ENCODE measurements at regions not wholly inside any gene's neighbourhood (a gene's known extent, or its start where the extent isn't known, plus 50 kb on each side); places are given as distances from the start of the nearest gene placed in this dataset.

DNA sequence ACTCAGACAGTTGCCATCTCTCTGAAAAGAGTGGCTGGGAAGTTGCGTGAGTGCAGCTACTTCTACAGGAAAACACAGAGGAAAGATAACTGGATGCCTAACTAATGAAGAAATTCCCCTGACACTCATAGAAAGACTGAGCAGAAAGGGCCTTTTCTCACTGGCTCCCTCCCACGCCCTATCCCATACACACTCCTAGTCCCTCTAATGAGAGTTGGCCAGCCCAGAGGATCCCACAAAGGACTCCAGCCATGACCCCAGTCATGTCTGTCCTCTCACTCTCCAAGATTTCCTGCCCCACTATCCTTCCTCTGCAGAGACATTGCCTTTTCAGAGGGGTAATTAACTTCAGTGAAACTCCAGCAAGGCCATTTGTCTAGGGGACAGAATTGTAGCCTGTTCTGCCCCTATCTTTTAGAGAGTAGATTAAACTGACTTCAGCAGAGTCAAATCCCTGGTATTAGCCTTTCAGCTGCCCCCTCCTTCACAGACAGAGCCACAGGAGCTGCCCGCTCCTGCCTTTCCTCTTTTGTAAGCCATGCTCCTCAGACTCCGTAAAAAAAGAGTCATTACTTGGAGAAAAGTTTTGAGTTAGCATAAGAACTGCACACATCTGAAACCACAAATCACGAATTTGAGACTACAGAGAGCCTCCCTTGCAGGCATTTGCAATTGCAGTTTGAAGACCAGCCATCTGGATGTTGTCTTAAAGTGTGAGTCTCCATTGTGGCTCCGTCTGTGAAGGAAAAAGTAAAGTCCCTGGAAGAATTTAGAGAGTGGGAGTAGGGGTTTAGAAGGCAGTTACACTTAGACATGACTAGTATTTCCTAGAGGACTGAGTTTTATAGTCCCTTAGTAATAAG lies 129.1 kb upstream of the SEMA6D start:
- Histone ChIP-seq H3K4me1 (ENCODE audit: control extremely low read depth in 1 of 4, control insufficient read depth in 4 of 4, insufficient read depth in 4 of 4, low read length in 3 of 4) (no peaks in the 10 kb centered on the region), H3K36me3 (ENCODE audit: control insufficient read depth in 4 of 4, insufficient read depth in 4 of 4, low read length in 3 of 4) (no peaks in the 10 kb centered on the region), H3K27me3 (replicated peaks in 2 of 5; ENCODE audit: control insufficient read depth in 4 of 5, insufficient read depth in 5 of 5, low read length in 4 of 5) (no peaks in the 10 kb centered on the region), H3K27ac (ENCODE audit: insufficient read depth in 1 of 2, low read depth in 1 of 2, low read length in 2 of 2, poor library complexity in 1 of 2, severe bottlenecking in 2 of 2) (no peak overlapping the region), H3K9me3 (ENCODE audit: control extremely low read depth in 1 of 5, control insufficient read depth in 4 of 5, insufficient read depth in 2 of 5, low read depth in 1 of 5, low read length in 4 of 5) (no peaks in the 10 kb centered on the region), H3K4me3 (ENCODE audit: control insufficient read depth in 1 of 7, extremely low read depth in 1 of 7, insufficient read depth in 4 of 7, low read depth in 2 of 7, low read length in 6 of 7) (no peak overlapping the region)
- 92% methylated on average over 3 of the region's 6 CpGs for WGBS (ENCODE audit: insufficient coverage)
- no peak for DNase-seq
- CTCF ChIA-PET, result no interaction called here
- POLR2A ChIA-PET, result no interaction called here

DNA sequence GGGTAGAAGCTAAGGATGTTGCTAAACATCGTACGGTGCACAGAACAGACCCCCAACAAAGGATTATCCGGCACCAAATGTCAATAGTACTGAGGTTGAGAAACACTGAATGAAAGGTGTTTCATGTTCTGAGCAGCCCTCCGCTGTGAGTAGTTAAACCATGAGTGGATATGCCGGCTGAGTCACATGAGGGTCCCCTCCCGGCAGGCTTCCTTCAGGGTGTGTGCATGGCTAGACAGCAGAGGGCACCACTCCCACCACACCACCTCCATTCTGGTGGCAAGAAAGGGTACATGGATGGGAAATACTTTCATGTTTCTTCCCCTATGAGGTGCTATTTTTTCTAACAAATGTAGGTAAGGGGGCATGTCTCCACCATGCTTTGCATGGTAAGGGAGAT lies 128.3 kb upstream of the SEMA6D start:
- no peaks in the 10 kb centered on the region for H3K9me3 ChIP-seq (ENCODE audit: control extremely low read depth in 1 of 5, control insufficient read depth in 4 of 5, insufficient read depth in 2 of 5, low read depth in 1 of 5, low read length in 4 of 5)
- H3K27me3 ChIP-seq (replicated peaks in 2 of 5; ENCODE audit: control insufficient read depth in 4 of 5, insufficient read depth in 5 of 5, low read length in 4 of 5), result no peaks in the 10 kb centered on the region
- WGBS (ENCODE audit: insufficient coverage), result 89% methylated on average over 3 of the region's 6 CpGs
- ChIA-PET CTCF (no interaction called here), POLR2A (no interaction called here)
- no peak overlapping the region for H3K4me3 ChIP-seq (ENCODE audit: control insufficient read depth in 1 of 7, extremely low read depth in 1 of 7, insufficient read depth in 4 of 7, low read depth in 2 of 7, low read length in 6 of 7)
- peak in 1 of 3 donors; percentile 1 for DNase-seq
- H3K4me1 ChIP-seq (ENCODE audit: control extremely low read depth in 1 of 4, control insufficient read depth in 4 of 4, insufficient read depth in 4 of 4, low read length in 3 of 4), result no peaks in the 10 kb centered on the region
- no peaks in the 10 kb centered on the region for H3K36me3 ChIP-seq (ENCODE audit: control insufficient read depth in 4 of 4, insufficient read depth in 4 of 4, low read length in 3 of 4)
- no peak overlapping the region for H3K27ac ChIP-seq (ENCODE audit: insufficient read depth in 1 of 2, low read depth in 1 of 2, low read length in 2 of 2, poor library complexity in 1 of 2, severe bottlenecking in 2 of 2)

DNA sequence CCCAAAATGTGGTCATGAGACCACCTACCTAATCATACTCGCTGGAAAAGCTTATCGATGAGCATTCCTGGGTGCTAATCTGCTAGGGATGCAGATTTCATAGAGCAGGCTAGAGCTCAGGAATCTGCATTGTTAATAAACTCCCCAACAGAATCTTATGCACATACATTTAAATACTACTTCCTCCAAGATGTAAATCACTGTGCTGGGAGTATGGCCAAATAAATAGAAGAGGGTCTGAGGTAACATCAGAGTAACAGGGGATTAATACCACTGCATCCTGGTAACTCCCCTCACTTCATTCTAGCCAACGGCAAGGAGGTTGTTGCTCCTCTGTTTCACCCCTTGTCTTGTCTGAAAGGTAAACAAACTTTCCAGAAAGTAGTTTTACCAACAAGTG lies 118.3 kb upstream of the SEMA6D start:
- DNase-seq, result no peak
- Histone ChIP-seq H3K4me1 (ENCODE audit: control extremely low read depth in 1 of 4, control insufficient read depth in 4 of 4, insufficient read depth in 4 of 4, low read length in 3 of 4) (no peaks in the 10 kb centered on the region), H3K27ac (ENCODE audit: insufficient read depth in 1 of 2, low read depth in 1 of 2, low read length in 2 of 2, poor library complexity in 1 of 2, severe bottlenecking in 2 of 2) (no peak overlapping the region), H3K9me3 (ENCODE audit: control extremely low read depth in 1 of 5, control insufficient read depth in 4 of 5, insufficient read depth in 2 of 5, low read depth in 1 of 5, low read length in 4 of 5) (peaks cover 0 to 6% (median 0%) of the 10 kb centered on the region in 5 experiments), H3K36me3 (ENCODE audit: control insufficient read depth in 4 of 4, insufficient read depth in 4 of 4, low read length in 3 of 4) (no peaks in the 10 kb centered on the region), H3K27me3 (replicated peaks in 2 of 5; ENCODE audit: control insufficient read depth in 4 of 5, insufficient read depth in 5 of 5, low read length in 4 of 5) (no peaks in the 10 kb centered on the region), H3K4me3 (ENCODE audit: control insufficient read depth in 1 of 7, extremely low read depth in 1 of 7, insufficient read depth in 4 of 7, low read depth in 2 of 7, low read length in 6 of 7) (no peak overlapping the region)
- CTCF ChIA-PET, result no interaction called here
- WGBS (ENCODE audit: insufficient coverage), result no CpG with 5 or more reads among the region's 3 CpGs
- POLR2A ChIA-PET, result no interaction called here

DNA sequence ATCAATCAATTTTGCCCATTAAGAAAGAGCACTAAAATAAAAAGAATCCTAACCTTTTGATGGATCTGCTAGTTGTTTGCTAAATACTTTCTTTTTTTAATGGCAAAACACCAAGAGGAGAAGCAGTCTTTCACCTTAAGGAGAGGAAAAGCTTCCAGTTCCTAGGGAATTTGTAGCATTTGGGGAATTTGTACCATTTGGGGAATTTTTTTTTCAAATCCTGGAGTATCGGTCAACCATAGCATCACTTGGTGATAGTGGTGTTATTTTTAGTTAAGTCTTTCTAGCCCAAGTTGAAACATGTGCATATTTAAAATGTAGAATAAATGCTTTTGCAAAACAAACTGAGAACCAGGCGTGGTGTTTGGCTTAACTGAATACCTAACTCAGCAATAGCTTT lies 117.5 kb upstream of the SEMA6D start:
- ChIA-PET CTCF (no interaction called here), POLR2A (no interaction called here)
- Histone ChIP-seq H3K27ac (ENCODE audit: insufficient read depth in 1 of 2, low read depth in 1 of 2, low read length in 2 of 2, poor library complexity in 1 of 2, severe bottlenecking in 2 of 2) (no peak overlapping the region), H3K27me3 (replicated peaks in 2 of 5; ENCODE audit: control insufficient read depth in 4 of 5, insufficient read depth in 5 of 5, low read length in 4 of 5) (no peaks in the 10 kb centered on the region), H3K36me3 (ENCODE audit: control insufficient read depth in 4 of 4, insufficient read depth in 4 of 4, low read length in 3 of 4) (no peaks in the 10 kb centered on the region), H3K4me3 (ENCODE audit: control insufficient read depth in 1 of 7, extremely low read depth in 1 of 7, insufficient read depth in 4 of 7, low read depth in 2 of 7, low read length in 6 of 7) (no peak overlapping the region), H3K4me1 (ENCODE audit: control extremely low read depth in 1 of 4, control insufficient read depth in 4 of 4, insufficient read depth in 4 of 4, low read length in 3 of 4) (no peaks in the 10 kb centered on the region), H3K9me3 (ENCODE audit: control extremely low read depth in 1 of 5, control insufficient read depth in 4 of 5, insufficient read depth in 2 of 5, low read depth in 1 of 5, low read length in 4 of 5) (peaks cover 0 to 6% (median 0%) of the 10 kb centered on the region in 5 experiments)
- no peak for DNase-seq
- WGBS (ENCODE audit: insufficient coverage), result 100% methylated on average over 1 of the region's 2 CpGs

DNA sequence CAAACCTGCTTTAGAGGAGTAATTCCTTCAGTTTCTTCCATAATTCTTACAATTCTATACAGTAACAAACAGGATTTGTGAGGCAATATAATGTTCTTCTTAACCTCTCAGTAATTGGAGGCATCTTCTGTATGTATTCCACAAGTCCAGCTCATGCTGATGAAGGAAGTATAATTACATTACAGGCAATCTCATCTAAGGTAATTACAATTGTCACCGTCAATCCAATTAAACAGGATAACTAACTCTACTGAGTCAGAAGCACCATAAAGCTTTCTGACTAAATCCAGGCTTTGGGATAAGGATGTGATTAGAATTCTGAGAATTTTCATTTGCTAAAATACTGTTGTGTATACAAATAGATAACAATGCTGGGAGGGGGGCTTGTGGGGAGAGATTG lies 115.2 kb upstream of the SEMA6D start:
- Histone ChIP-seq H3K27me3 (replicated peaks in 2 of 5; ENCODE audit: control insufficient read depth in 4 of 5, insufficient read depth in 5 of 5, low read length in 4 of 5) (no peaks in the 10 kb centered on the region), H3K36me3 (ENCODE audit: control insufficient read depth in 4 of 4, insufficient read depth in 4 of 4, low read length in 3 of 4) (no peaks in the 10 kb centered on the region), H3K9me3 (ENCODE audit: control extremely low read depth in 1 of 5, control insufficient read depth in 4 of 5, insufficient read depth in 2 of 5, low read depth in 1 of 5, low read length in 4 of 5) (no peaks in the 10 kb centered on the region), H3K27ac (ENCODE audit: insufficient read depth in 1 of 2, low read depth in 1 of 2, low read length in 2 of 2, poor library complexity in 1 of 2, severe bottlenecking in 2 of 2) (no peak overlapping the region), H3K4me3 (ENCODE audit: control insufficient read depth in 1 of 7, extremely low read depth in 1 of 7, insufficient read depth in 4 of 7, low read depth in 2 of 7, low read length in 6 of 7) (no peak overlapping the region), H3K4me1 (ENCODE audit: control extremely low read depth in 1 of 4, control insufficient read depth in 4 of 4, insufficient read depth in 4 of 4, low read length in 3 of 4) (no peaks in the 10 kb centered on the region)
- no peak for DNase-seq
- WGBS (ENCODE audit: insufficient coverage), result no CpG with 5 or more reads among the region's 1 CpG
- POLR2A ChIA-PET, result no interaction called here
- CTCF ChIA-PET, result no interaction called here

DNA sequence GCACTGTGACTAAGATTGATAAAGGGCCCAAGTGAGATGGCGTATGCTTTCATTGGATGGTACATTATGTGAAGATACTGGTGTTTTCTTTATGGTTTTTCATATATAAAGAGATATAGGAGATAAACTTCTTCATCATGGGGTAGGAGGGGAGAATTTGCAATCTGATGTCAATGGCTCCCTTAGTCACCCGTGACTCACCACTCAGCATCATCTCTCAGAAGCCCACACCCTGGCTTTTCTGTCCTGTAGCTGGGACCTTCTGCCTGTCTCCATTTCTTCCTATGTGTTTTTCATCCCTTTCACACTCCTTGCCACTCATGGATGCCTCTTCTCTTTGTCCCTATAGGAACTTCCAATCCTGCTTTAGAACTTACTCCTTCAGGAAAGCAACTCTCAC lies 114.3 kb upstream of the SEMA6D start:
- 100% methylated on average over 2 of the region's 2 CpGs for WGBS (ENCODE audit: insufficient coverage)
- CTCF ChIA-PET, result no interaction called here
- DNase-seq, result no peak
- POLR2A ChIA-PET, result interaction anchor here (0.6 kb wide), 1 partner anchor 17 kb away, joined by 3 read pairs; no protein-coding TSS in a partner anchor
- Histone ChIP-seq H3K27me3 (replicated peaks in 2 of 5; ENCODE audit: control insufficient read depth in 4 of 5, insufficient read depth in 5 of 5, low read length in 4 of 5) (no peaks in the 10 kb centered on the region), H3K36me3 (ENCODE audit: control insufficient read depth in 4 of 4, insufficient read depth in 4 of 4, low read length in 3 of 4) (no peaks in the 10 kb centered on the region), H3K4me1 (ENCODE audit: control extremely low read depth in 1 of 4, control insufficient read depth in 4 of 4, insufficient read depth in 4 of 4, low read length in 3 of 4) (no peaks in the 10 kb centered on the region), H3K9me3 (ENCODE audit: control extremely low read depth in 1 of 5, control insufficient read depth in 4 of 5, insufficient read depth in 2 of 5, low read depth in 1 of 5, low read length in 4 of 5) (no peaks in the 10 kb centered on the region), H3K4me3 (ENCODE audit: control insufficient read depth in 1 of 7, extremely low read depth in 1 of 7, insufficient read depth in 4 of 7, low read depth in 2 of 7, low read length in 6 of 7) (no peak overlapping the region), H3K27ac (ENCODE audit: insufficient read depth in 1 of 2, low read depth in 1 of 2, low read length in 2 of 2, poor library complexity in 1 of 2, severe bottlenecking in 2 of 2) (no peak overlapping the region)

DNA sequence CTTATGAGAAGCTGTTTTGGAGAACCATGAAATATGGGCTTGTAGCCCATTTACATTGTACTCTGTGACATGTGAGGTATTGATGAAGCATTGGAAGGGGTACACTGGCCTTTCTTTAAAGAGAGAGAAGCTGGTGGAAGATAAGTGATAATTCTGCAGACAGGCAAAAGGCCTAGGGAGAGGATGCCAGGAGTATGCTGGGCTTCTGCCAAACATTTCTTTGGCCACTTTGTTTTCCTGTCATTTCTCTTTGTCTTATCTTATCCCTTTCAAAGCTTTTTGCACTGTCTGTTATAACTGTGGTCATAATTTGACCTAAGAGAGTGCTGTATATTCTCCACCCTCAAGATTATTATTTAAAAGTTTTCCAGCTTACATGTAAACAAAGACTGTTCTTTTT lies 109.6 kb upstream of the SEMA6D start:
- Histone ChIP-seq H3K36me3 (ENCODE audit: control insufficient read depth in 4 of 4, insufficient read depth in 4 of 4, low read length in 3 of 4) (no peaks in the 10 kb centered on the region), H3K4me3 (ENCODE audit: control insufficient read depth in 1 of 7, extremely low read depth in 1 of 7, insufficient read depth in 4 of 7, low read depth in 2 of 7, low read length in 6 of 7) (no peak overlapping the region), H3K4me1 (ENCODE audit: control extremely low read depth in 1 of 4, control insufficient read depth in 4 of 4, insufficient read depth in 4 of 4, low read length in 3 of 4) (peaks cover 0 to 2% (median 1%) of the 10 kb centered on the region in 4 experiments), H3K27ac (ENCODE audit: insufficient read depth in 1 of 2, low read depth in 1 of 2, low read length in 2 of 2, poor library complexity in 1 of 2, severe bottlenecking in 2 of 2) (no peak overlapping the region), H3K9me3 (ENCODE audit: control extremely low read depth in 1 of 5, control insufficient read depth in 4 of 5, insufficient read depth in 2 of 5, low read depth in 1 of 5, low read length in 4 of 5) (no peaks in the 10 kb centered on the region), H3K27me3 (replicated peaks in 2 of 5; ENCODE audit: control insufficient read depth in 4 of 5, insufficient read depth in 5 of 5, low read length in 4 of 5) (no peaks in the 10 kb centered on the region)
- POLR2A ChIA-PET, result no interaction called here
- no peak for DNase-seq
- CTCF ChIA-PET, result interaction anchor here (0.7 kb wide), 1 partner anchor 10 kb away, joined by 4 read pairs; no protein-coding TSS in a partner anchor

Data from common myeloid progenitor, CD34-positive (primary cell).